Endothelial cell (in vitro differentiated cells): ENCODE measurements at regions not wholly inside any gene's neighbourhood (a gene's known extent, or its start where the extent isn't known, plus 50 kb on each side); places are given as distances from the start of the nearest gene placed in this dataset.

ENCODE experiments used
- DNase-seq: peaks from one replicate; pipeline ENCODE4 v3.0.0; 2021; ENCODE audit warnings: low spot score
- H3K27ac Mint-ChIP-seq: one replicate; pipeline ENCODE4 v1.8.0; 2021; ENCODE audit warnings: mixed read lengths, inconsistent platforms; ENCODE audit not compliant: unreplicated experiment
- H3K27me3 Mint-ChIP-seq: one replicate; pipeline ENCODE4 v1.8.0; 2021; ENCODE audit warnings: mild to moderate bottlenecking, moderate library complexity, mixed read lengths, inconsistent platforms; ENCODE audit not compliant: unreplicated experiment
- H3K36me3 Mint-ChIP-seq: one replicate; pipeline ENCODE4 v1.8.0; 2021; ENCODE audit warnings: mild to moderate bottlenecking, low read depth, mixed read lengths, inconsistent platforms; ENCODE audit not compliant: unreplicated experiment
- H3K4me1 Mint-ChIP-seq: one replicate; pipeline ENCODE4 v1.8.0; 2021; ENCODE audit warnings: mild to moderate bottlenecking, mixed read lengths, inconsistent platforms; ENCODE audit not compliant: unreplicated experiment
- H3K4me3 Mint-ChIP-seq: one replicate; pipeline ENCODE4 v1.8.0; 2021; ENCODE audit warnings: mild to moderate bottlenecking, mixed read lengths, inconsistent platforms; ENCODE audit not compliant: unreplicated experiment
- H3K9me3 Mint-ChIP-seq: one replicate; pipeline ENCODE4 v1.8.0; 2021; ENCODE audit warnings: mixed read lengths, inconsistent platforms; ENCODE audit not compliant: unreplicated experiment
- CTCF ChIP-seq: fragments of 200-600 bp; sonication (generic); IDR thresholded peaks from one replicate; pipeline ENCODE4 v1.5.0; 2021; ENCODE audit warnings: antibody characterized with exemption; ENCODE audit not compliant: unreplicated experiment

GRCh38 chr11:25961539-25961938 is 370.4 kb upstream of the ANO3 start:
- TF ChIP-seq CTCF: no peak
- Mint-ChIP-seq H3K36me3 (no peaks in the 10 kb centered on the region), H3K27ac (no peak overlapping the region), H3K4me3 (no peak overlapping the region), H3K4me1 (no peaks in the 10 kb centered on the region), H3K9me3 (peaks cover 5% of the 10 kb centered on the region), H3K27me3 (no peaks in the 10 kb centered on the region)
- DNase-seq: no peak

- H3K27me3 Mint-ChIP-seq: no peaks in the 10 kb centered on the region
- no peaks in the 10 kb centered on the region for H3K36me3 Mint-ChIP-seq
- H3K4me1 Mint-ChIP-seq: peaks cover 1% of the 10 kb centered on the region
- no peak overlapping the region for H3K27ac Mint-ChIP-seq
- H3K9me3 Mint-ChIP-seq: no peaks in the 10 kb centered on the region
- DNase-seq: no peak
- TF ChIP-seq CTCF: peak; percentile 73
- H3K4me3 Mint-ChIP-seq: no peak overlapping the region
Measured at GRCh38 chr11:25970726-25971508, 361.0 kb upstream of the ANO3 start.

- Mint-ChIP-seq H3K36me3 (no peaks in the 10 kb centered on the region), H3K9me3 (no peaks in the 10 kb centered on the region), H3K27me3 (peaks cover 2% of the 10 kb centered on the region), H3K4me3 (no peak overlapping the region), H3K4me1 (peaks cover 8% of the 10 kb centered on the region), H3K27ac (no peak overlapping the region)
- no peak for DNase-seq
- TF ChIP-seq CTCF: no peak
Measured at GRCh38 chr11:25980091-25980490, 351.8 kb upstream of the ANO3 start.

GRCh38 chr11:25981998-25982397 is 349.9 kb upstream of the ANO3 start:
- no peaks in the 10 kb centered on the region for H3K36me3 Mint-ChIP-seq
- DNase-seq: peak; percentile 37
- H3K27ac Mint-ChIP-seq: no peak overlapping the region
- H3K4me3 Mint-ChIP-seq: no peak overlapping the region
- H3K27me3 Mint-ChIP-seq: peaks cover 2% of the 10 kb centered on the region
- no peaks in the 10 kb centered on the region for H3K4me1 Mint-ChIP-seq
- no peaks in the 10 kb centered on the region for H3K9me3 Mint-ChIP-seq
- TF ChIP-seq CTCF: peak; percentile 37

- Mint-ChIP-seq H3K27me3 (no peaks in the 10 kb centered on the region), H3K4me1 (no peaks in the 10 kb centered on the region), H3K4me3 (no peak overlapping the region), H3K9me3 (no peaks in the 10 kb centered on the region), H3K36me3 (no peaks in the 10 kb centered on the region), H3K27ac (no peak overlapping the region)
- TF ChIP-seq CTCF: no peak
- DNase-seq: no peak
Measured at GRCh38 chr11:25983280-25983679, 348.6 kb upstream of the ANO3 start.
